GM18502 (cell line): ENCODE measurements at regions not wholly inside any gene's neighbourhood (a gene's known extent, or its start where the extent isn't known, plus 50 kb on each side); places are given as distances from the start of the nearest gene placed in this dataset.
"Not testable (repeated sequence)": the region's sequence is repeated elsewhere in the genome, so short reads cannot be mapped to it uniquely, and the experiment has no call there.

Experiments used
- ATAC-seq: cut with Tn5 transposase; IDR thresholded peaks from one replicate; pipeline ENCODE4 v1.9.1; 2021; ENCODE audit warnings: mild to moderate bottlenecking; ENCODE audit not compliant: unreplicated experiment, poor library complexity

DNA sequence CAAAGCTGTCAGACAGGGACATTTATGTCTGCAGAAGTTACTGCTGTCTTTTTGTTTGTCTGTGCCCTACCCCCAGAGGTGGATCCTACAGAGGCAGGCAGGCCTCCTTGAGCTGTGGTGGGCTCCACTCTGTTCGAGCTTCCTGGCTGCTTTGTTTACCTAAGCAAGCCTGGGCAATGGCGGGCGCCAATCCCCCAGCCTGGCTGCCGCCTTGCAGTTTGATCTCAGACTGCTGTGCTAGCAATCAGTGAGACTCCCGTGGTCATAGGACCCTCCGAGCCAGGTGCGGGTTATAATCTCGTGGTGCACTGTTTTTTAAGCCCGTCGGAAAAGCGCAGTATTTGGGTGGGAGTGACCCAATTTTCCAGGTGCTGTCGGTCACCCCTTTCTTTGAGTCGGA, 580.9 kb downstream of the FLRT2 start:
- not testable (repeated sequence) for ATAC-seq

DNA sequence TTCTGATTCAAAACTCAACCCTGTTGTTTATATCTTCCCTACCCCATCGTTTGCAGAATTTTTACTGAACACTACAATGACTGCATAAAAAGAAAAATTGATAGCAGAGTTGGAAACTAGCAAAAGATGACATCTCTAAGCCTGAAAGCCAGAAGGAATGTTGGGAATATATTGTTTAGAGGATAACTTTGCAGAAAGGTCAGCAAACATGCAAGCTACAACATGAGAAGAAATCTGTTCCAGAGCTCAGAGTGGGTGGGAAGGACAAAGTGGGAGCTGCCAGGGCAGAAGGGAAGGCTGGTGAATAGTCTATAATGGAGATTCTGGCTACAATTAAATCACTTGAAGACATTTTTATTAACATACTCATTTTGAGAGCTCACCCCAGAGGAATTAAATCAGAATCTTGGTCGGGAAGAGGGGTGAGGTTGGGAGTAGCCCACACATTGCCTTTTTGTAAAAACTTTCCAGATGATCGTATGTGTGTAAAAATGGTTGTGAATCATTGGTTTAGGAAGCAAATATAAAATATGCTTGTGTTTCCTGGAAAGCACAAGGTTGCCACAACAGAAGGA, 574.8 kb downstream of the FLRT2 start:
- ATAC-seq: no peak

GRCh38 chr14:86094512-86094911, 564.6 kb downstream of the FLRT2 start:
- ATAC-seq: no peak

- no peak for ATAC-seq
Observed at GRCh38 chr14:86091811-86092210, 561.9 kb downstream of the FLRT2 start.

- ATAC-seq: no peak
Observed at GRCh38 chr14:86088156-86088555, 558.2 kb downstream of the FLRT2 start.

DNA sequence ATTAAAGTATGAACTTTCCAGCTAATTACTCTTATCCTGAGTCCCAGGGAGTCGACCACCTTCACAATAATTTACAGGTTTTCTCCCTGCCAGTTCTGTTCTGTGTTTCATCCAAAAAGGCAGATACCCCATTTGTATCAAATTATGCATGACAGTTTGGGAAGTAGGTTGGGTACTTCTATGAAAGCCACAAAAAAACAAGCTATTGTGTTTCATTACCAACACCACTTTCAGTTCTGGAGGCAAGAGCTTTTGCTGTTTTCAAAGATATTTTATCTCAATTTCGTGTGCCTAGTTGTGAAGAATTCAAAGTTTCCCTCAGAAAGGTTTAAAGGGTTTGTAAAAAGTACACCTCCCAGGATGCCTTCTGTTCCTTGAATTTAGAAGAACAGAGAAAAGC, 557.4 kb downstream of the FLRT2 start:
- no peak for ATAC-seq

DNA sequence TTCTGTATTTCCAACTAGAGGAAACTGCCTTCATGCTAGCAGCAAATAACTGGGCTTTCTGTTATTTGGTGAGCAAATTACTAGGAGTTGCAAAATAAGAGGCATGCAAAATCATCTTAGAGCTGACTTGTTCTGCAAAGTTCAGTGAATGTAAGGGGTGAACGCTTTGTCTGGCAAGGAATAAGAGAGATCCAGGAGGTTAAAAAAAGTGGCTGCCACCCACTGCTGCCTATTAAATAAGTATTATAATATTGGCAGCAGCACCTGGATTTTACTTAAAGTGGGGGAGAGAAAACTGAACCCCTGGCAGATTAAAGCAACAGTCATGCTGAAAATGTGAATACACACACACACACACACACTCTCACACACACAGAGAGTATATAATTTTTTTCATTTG, 557.0 kb downstream of the FLRT2 start:
- no peak for ATAC-seq

DNA sequence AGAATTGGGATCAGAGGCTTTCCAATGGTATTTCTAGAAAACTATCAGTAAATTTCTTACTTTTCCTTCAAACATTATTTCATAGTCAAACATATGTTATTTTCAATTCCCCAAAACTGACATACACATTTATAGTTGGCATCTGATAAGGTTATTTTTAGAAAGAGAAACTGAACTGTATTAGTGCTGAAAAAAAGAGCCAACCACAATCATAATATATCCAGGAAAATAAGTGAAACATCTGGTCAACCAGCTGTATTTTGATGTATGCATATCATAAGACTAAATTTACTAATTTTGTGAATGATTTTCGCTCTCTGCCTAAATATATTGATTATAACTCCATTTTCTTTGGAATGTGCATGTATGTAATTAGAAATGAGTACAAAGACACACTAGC, 554.2 kb downstream of the FLRT2 start:
- no peak for ATAC-seq

DNA sequence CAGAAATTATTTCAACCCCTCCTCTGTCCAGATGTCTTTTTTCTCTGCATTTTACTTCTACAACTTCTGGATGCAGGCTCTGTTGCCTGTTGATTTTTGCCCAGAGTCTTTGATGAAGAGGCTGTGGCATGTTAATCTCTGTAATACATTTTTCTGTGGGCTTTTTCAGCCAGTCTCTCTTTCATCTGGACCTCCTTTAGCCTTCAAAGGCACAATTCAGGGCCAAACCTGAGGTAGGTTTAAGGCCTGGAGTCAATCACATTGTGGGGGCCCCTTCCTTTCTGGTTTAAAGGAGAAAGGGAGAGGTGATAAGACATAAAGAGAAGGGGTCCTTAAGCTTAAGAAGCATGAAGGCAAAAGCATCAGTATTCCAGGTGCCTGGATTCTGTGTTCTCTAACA, 553.7 kb downstream of the FLRT2 start:
- no peak for ATAC-seq

DNA sequence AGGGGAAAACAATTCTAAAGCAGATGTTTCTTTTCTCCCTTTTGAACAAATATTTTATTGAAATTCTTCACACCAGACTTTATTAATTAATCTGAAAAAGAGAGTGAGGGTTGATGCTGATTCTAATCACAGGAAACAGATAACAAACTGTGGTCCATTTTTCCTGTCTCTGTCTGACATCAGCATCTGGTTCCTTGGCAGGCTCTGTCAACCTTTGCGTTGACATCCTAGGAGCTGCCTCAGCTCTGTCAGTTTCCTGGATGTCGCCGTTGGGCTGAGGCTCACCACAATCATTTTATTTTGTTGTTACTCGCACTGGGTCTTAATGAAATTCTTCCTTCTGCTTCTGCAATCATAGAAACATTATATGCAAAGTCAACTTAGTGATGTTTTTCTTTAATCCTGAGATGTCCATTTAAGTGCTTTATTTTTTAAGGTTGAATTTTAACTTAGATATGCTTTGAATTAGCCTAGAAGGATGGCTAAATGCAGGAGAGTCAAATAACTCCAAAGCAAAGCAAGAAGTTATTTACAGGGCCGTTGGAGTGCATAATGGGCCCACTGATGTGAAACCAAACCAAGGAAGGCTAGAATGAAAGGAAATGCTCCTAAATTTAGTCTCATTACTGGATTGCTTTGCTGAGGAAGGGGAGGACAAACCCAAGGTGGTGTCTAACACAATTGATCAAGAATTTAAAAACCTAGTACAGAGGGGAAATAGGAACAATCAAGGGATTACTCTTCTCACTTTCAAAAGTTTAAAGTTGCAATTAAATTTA, 542.4 kb downstream of the FLRT2 start:
- ATAC-seq: no peak

DNA sequence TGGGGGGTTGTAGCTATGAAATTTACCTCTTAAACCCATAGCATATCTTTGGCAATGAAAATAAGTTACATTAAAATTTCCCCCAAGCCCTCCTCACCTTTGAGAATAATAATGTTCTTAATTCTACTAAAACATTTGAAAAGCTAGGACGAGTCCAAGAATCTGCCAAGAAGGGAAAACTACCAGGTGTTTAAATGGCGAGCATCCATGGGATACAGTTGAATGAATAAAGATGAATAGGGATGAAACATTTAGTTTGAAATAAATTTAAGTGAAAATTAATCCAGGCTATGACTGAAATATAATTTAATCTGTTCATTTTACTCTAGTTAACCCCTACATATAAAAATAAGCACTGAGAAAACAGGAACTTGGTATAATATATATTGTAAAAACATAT, 536.7 kb downstream of the FLRT2 start:
- no peak for ATAC-seq

- no peak for ATAC-seq
Observed at GRCh38 chr14:86065407-86065806, 535.5 kb downstream of the FLRT2 start.

DNA sequence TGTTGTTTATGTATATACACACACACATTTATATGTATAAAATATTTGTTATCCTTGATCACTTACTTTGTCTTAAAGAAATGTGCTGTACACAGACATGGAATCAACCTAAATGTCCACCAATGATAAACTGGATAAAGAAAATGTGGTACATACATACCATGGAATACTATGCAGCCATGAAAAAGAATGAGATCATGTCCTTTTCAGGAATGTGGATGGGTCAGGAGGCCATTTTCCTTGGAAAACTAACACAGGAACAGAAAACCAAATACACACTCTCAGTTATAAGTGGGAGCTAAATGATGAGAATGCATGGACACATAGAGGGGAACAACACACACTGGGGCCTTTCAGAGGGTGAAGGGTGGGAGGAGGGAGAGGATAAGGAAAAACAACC, 534.7 kb downstream of the FLRT2 start:
- ATAC-seq: not testable (repeated sequence)

GRCh38 chr14:86057018-86057667, 527.2 kb downstream of the FLRT2 start:
- ATAC-seq: peak; percentile 66

DNA sequence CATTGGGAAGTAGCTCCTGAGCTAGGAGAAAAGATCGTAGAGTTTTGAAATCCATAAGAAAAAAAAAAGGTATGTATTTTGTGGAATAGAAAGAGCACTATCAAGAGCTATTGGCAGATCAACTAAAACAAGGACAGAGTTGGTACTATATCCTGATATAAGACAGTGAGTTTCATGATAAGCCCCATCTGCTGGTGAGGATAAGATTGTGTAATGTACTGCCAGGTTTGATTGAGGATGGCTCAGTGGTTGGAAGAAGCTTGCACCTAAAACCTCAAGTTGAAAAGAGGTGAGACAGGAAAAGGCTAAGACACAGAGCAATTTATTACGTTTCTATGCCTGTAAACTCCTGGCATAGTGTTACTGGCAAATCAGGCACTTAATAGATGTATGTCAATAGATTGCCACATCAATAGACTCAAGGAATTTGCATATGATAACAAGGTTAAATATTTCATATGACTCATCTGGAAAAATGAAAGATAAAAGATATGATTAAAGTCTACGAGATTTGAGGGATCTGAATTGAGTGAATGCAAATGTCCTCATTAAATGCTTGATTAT, 525.6 kb downstream of the FLRT2 start:
- peak; percentile 45 for ATAC-seq

- no peak for ATAC-seq
Observed at GRCh38 chr14:86052868-86053267, 522.9 kb downstream of the FLRT2 start.

- ATAC-seq: no peak
Observed at GRCh38 chr14:86050757-86051156, 520.8 kb downstream of the FLRT2 start.

- ATAC-seq: no peak
Observed at GRCh38 chr14:86050072-86050683, 520.2 kb downstream of the FLRT2 start.

DNA sequence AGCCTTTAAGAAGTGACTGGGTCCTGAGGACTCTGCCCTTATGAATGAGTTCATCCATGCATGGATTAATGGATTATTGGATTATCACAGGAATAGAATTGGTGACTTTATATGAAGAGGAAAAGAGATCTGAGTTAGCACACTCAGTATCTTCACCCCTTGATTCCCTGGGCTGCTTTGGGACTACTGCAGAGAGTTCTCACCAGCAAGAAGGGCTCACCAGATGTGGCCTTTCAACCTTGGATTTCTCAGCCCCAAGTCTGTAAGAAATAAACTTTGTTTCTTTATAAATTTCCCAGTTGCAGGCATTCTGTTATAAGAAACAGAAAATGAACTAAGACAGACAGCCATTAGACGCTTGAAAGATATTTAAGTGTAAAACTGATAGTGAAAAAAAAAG, 509.2 kb downstream of the FLRT2 start:
- ATAC-seq: no peak

- ATAC-seq: peak; percentile 82
Observed at GRCh38 chr14:86038387-86039042, 508.6 kb downstream of the FLRT2 start.
